Esophagus (tissue), 2 donors: ENCODE measurements at regions not wholly inside any gene's neighbourhood (a gene's known extent, or its start where the extent isn't known, plus 50 kb on each side); places are given as distances from the start of the nearest gene placed in this dataset.

Source experiments
- H3K27ac ChIP-seq, 2 donors: one replicate each; pipeline ENCODE4 v1.5.1; 2013; ENCODE audit warnings: low read depth in 2 of 2, mild to moderate bottlenecking in 2 of 2, inconsistent platforms in 1 of 2, low read length in 1 of 2, moderate library complexity in 1 of 2
- H3K27me3 ChIP-seq, 2 donors: one replicate each; pipeline ENCODE4 v1.6.1; 2013; ENCODE audit warnings: low read length in 2 of 2, control low read depth in 1 of 2, mild to moderate bottlenecking in 1 of 2; ENCODE audit not compliant: insufficient read depth in 2 of 2, control insufficient read depth in 1 of 2
- H3K36me3 ChIP-seq, 2 donors: one replicate each; pipeline ENCODE4 v1.6.1; 2013; ENCODE audit warnings: low read length in 1 of 2; ENCODE audit not compliant: control insufficient read depth in 2 of 2, insufficient read depth in 2 of 2
- H3K4me1 ChIP-seq, 2 donors: one replicate each; pipeline ENCODE4 v1.6.1; 2013; ENCODE audit warnings: low read length in 1 of 2; ENCODE audit not compliant: control insufficient read depth in 2 of 2, insufficient read depth in 2 of 2
- H3K4me3 ChIP-seq, 2 donors: one replicate each; pipeline ENCODE4 v1.5.1; 2013; ENCODE audit warnings: low read length in 2 of 2, mild to moderate bottlenecking in 2 of 2, low read depth in 1 of 2, moderate library complexity in 1 of 2
- H3K9me3 ChIP-seq, 2 donors: one replicate each; pipeline ENCODE4 v1.6.1; 2013; ENCODE audit warnings: mild to moderate bottlenecking in 2 of 2, low read depth in 1 of 2, low read length in 1 of 2, moderate library complexity in 1 of 2; ENCODE audit not compliant: control insufficient read depth in 2 of 2, insufficient read depth in 1 of 2
- WGBS, 2 donors: extraction: QIAGEN DNeasy Blood & Tissue Kit; methylation state at CpG; one replicate each; pipeline ENCODE4 v1.1.7; 2013; 5-methylcytosine and 5-hydroxymethylcytosine counted together
- donor health status: healthy with polysubstance abuse.
- donor health status: Bipolar disorder and iron deficiency.

- H3K27ac ChIP-seq, result no peak overlapping the region
- H3K36me3 ChIP-seq, result no peaks in the 10 kb centered on the region
- H3K4me3 ChIP-seq, result no peak overlapping the region
- no peaks in the 10 kb centered on the region for H3K4me1 ChIP-seq
- no peaks in the 10 kb centered on the region for H3K27me3 ChIP-seq
- no peaks in the 10 kb centered on the region for H3K9me3 ChIP-seq
Observed at GRCh38 chr9:28206280-28206679, 633.0 kb upstream of the C9orf72 start.

- Histone ChIP-seq H3K27me3 (no peaks in the 10 kb centered on the region), H3K4me3 (no peak overlapping the region), H3K36me3 (no peaks in the 10 kb centered on the region), H3K4me1 (no peaks in the 10 kb centered on the region), H3K9me3 (no peaks in the 10 kb centered on the region), H3K27ac (no peak overlapping the region)
- WGBS, 2 donors, result 15 to 33% methylated on average over 1 of the region's 1 CpG
Observed at GRCh38 chr9:28207657-28208056, 634.4 kb upstream of the C9orf72 start.

- no peaks in the 10 kb centered on the region for H3K27me3 ChIP-seq
- 92% methylated on average over 3 of the region's 3 CpGs for WGBS, 2 donors
Observed at GRCh38 chr9:28209130-28209529, 635.8 kb upstream of the C9orf72 start.

GRCh38 chr9:28212979-28213378 is 639.7 kb upstream of the C9orf72 start:
- no peaks in the 10 kb centered on the region for H3K36me3 ChIP-seq
- H3K9me3 ChIP-seq, result no peaks in the 10 kb centered on the region
- H3K27me3 ChIP-seq, result no peaks in the 10 kb centered on the region
- no peaks in the 10 kb centered on the region for H3K4me1 ChIP-seq
- no peak overlapping the region for H3K4me3 ChIP-seq
- H3K27ac ChIP-seq, result no peak overlapping the region

More at GRCh38 chr9:28209130-28209529, 635.8 kb upstream of the C9orf72 start:
- Histone ChIP-seq H3K4me3 (no peak overlapping the region), H3K36me3 (no peaks in the 10 kb centered on the region), H3K27ac (no peak overlapping the region), H3K4me1 (no peaks in the 10 kb centered on the region), H3K9me3 (no peaks in the 10 kb centered on the region)

GRCh38 chr9:28215536-28216299 is 642.4 kb upstream of the C9orf72 start:
- 82 to 93% methylated on average over 5 of the region's 5 CpGs for WGBS, 2 donors
- no peaks in the 10 kb centered on the region for H3K9me3 ChIP-seq
- H3K27me3 ChIP-seq, result no peaks in the 10 kb centered on the region
- no peaks in the 10 kb centered on the region for H3K4me1 ChIP-seq
- H3K36me3 ChIP-seq, result no peaks in the 10 kb centered on the region
- H3K4me3 ChIP-seq, result no peak overlapping the region
- no peak overlapping the region for H3K27ac ChIP-seq

GRCh38 chr9:28232686-28233085 is 659.4 kb upstream of the C9orf72 start:
- Histone ChIP-seq H3K9me3 (no peaks in the 10 kb centered on the region), H3K27me3 (no peaks in the 10 kb centered on the region), H3K27ac (no peak overlapping the region), H3K36me3 (no peaks in the 10 kb centered on the region), H3K4me1 (no peaks in the 10 kb centered on the region), H3K4me3 (no peak overlapping the region)
- WGBS, 2 donors, result 86 to 95% methylated on average over 1 of the region's 1 CpG

- 55 to 62% methylated on average over 6 of the region's 6 CpGs for WGBS, 2 donors
- Histone ChIP-seq H3K4me1 (no peaks in the 10 kb centered on the region), H3K36me3 (no peaks in the 10 kb centered on the region), H3K9me3 (no peaks in the 10 kb centered on the region), H3K4me3 (no peak overlapping the region), H3K27me3 (no peaks in the 10 kb centered on the region), H3K27ac (no peak overlapping the region)
Observed at GRCh38 chr9:28234133-28234893, 661.0 kb upstream of the C9orf72 start.

GRCh38 chr9:28234894-28235277 is 661.6 kb upstream of the C9orf72 start:
- 35 to 52% methylated on average over 1 of the region's 1 CpG for WGBS, 2 donors

GRCh38 chr9:28249424-28249823 is 676.1 kb upstream of the C9orf72 start:
- Histone ChIP-seq H3K9me3 (peaks cover 0 to 3% of the 10 kb centered on the region in 2 donors), H3K27me3 (no peaks in the 10 kb centered on the region), H3K36me3 (no peaks in the 10 kb centered on the region), H3K4me1 (no peaks in the 10 kb centered on the region), H3K4me3 (no peak overlapping the region), H3K27ac (no peak overlapping the region)
- 61 to 63% methylated on average over 2 of the region's 2 CpGs for WGBS, 2 donors

More at GRCh38 chr9:28234894-28235277, 661.6 kb upstream of the C9orf72 start:
- H3K4me3 ChIP-seq, result no peak overlapping the region
- no peaks in the 10 kb centered on the region for H3K9me3 ChIP-seq
- no peak overlapping the region for H3K27ac ChIP-seq
- H3K27me3 ChIP-seq, result no peaks in the 10 kb centered on the region
- H3K4me1 ChIP-seq, result no peaks in the 10 kb centered on the region
- H3K36me3 ChIP-seq, result no peaks in the 10 kb centered on the region

- no peaks in the 10 kb centered on the region for H3K4me1 ChIP-seq
- H3K27ac ChIP-seq, result no peak overlapping the region
- no peaks in the 10 kb centered on the region for H3K27me3 ChIP-seq
- WGBS, 2 donors, result 69 to 81% methylated on average over 3 of the region's 3 CpGs
- H3K4me3 ChIP-seq, result no peak overlapping the region
- H3K9me3 ChIP-seq, result no peaks in the 10 kb centered on the region
- H3K36me3 ChIP-seq, result no peaks in the 10 kb centered on the region
Observed at GRCh38 chr9:28255174-28255573, 681.9 kb upstream of the C9orf72 start.
